GM18498 (cell line): ENCODE measurements at regions not wholly inside any gene's neighbourhood (a gene's known extent, or its start where the extent isn't known, plus 50 kb on each side); places are given as distances from the start of the nearest gene placed in this dataset.

Experiments
- ATAC-seq: cut with Tn5 transposase; IDR thresholded peaks from one replicate; pipeline ENCODE4 v1.9.1; 2021; ENCODE audit warnings: mild to moderate bottlenecking, moderate library complexity; ENCODE audit not compliant: unreplicated experiment

- ATAC-seq, result no peak
These were observed 127.8 kb downstream of the COPS8 start for GRCh38 chr2:237213315-237214022.

GRCh38 chr2:237214030-237214675 lies 128.5 kb downstream of the COPS8 start:
- no peak for ATAC-seq

GRCh38 chr2:237214963-237215362 lies 129.3 kb downstream of the COPS8 start:
- no peak for ATAC-seq

GRCh38 chr2:237217995-237218616 lies 132.4 kb downstream of the COPS8 start:
- no peak for ATAC-seq

- no peak for ATAC-seq
These were observed 133.1 kb downstream of the COPS8 start for GRCh38 chr2:237218756-237219155.

- no peak for ATAC-seq
These were observed 134.1 kb downstream of the COPS8 start for GRCh38 chr2:237219826-237220225.

- ATAC-seq, result no peak
These were observed 135.8 kb downstream of the COPS8 start for GRCh38 chr2:237221443-237221842.

GRCh38 chr2:237222178-237222577 lies 136.5 kb downstream of the COPS8 start:
- no peak for ATAC-seq

GRCh38 chr2:237222601-237223041 lies 136.9 kb downstream of the COPS8 start:
- ATAC-seq, result no peak

- ATAC-seq, result no peak
These were observed 137.6 kb downstream of the COPS8 start for GRCh38 chr2:237223201-237223861.

GRCh38 chr2:237227190-237227589 lies 141.5 kb downstream of the COPS8 start:
- ATAC-seq, result no peak

- no peak for ATAC-seq
These were observed 142.0 kb downstream of the COPS8 start for GRCh38 chr2:237227592-237228280.

GRCh38 chr2:237228281-237228625 lies 142.6 kb downstream of the COPS8 start:
- ATAC-seq, result no peak

- ATAC-seq, result no peak
These were observed 144.2 kb downstream of the COPS8 start for GRCh38 chr2:237229905-237230304.

- no peak for ATAC-seq
These were observed 144.7 kb downstream of the COPS8 start for GRCh38 chr2:237230355-237230754.

GRCh38 chr2:237231593-237231992 lies 145.9 kb downstream of the COPS8 start:
- no peak for ATAC-seq

- ATAC-seq, result no peak
These were observed 146.5 kb downstream of the COPS8 start for GRCh38 chr2:237232166-237232565.

GRCh38 chr2:237234268-237234667 lies 148.6 kb downstream of the COPS8 start:
- ATAC-seq, result no peak

GRCh38 chr2:237235383-237236095 lies 149.8 kb downstream of the COPS8 start:
- ATAC-seq, result no peak

- ATAC-seq, result no peak
These were observed 150.5 kb downstream of the COPS8 start for GRCh38 chr2:237236188-237236587.
